ENCODE measurements at regions not wholly inside any gene's neighbourhood (a gene's known extent, or its start where the extent isn't known, plus 50 kb on each side); places are given as distances from the start of the nearest gene placed in this dataset.
"Not testable (repeated sequence)": the region's sequence is repeated elsewhere in the genome, so short reads cannot be mapped to it uniquely, and the experiment has no call there.

GRCh38 chr13:109275139-109275745 is 511.1 kb downstream of the IRS2 start:
- Histone ChIP-seq H3K4me3 (ENCODE audit: low read length) (no peak overlapping the region), H3K36me3 (ENCODE audit: insufficient read depth, low read length) (no peaks in the 10 kb centered on the region), H2AFZ (ENCODE audit: low read depth, low read length) (no peak overlapping the region), H3K4me1 (ENCODE audit: insufficient read depth, low read length) (peaks cover 17% of the 10 kb centered on the region), H3K27me3 (ENCODE audit: insufficient read depth, low read length) (no peaks in the 10 kb centered on the region), H3K9me3 (ENCODE audit: low read length) (no peaks in the 10 kb centered on the region)

- Histone ChIP-seq H2AFZ (ENCODE audit: low read depth, low read length) (no peak overlapping the region), H3K9me3 (ENCODE audit: low read length) (no peaks in the 10 kb centered on the region), H3K4me1 (ENCODE audit: insufficient read depth, low read length) (peaks cover 17% of the 10 kb centered on the region), H3K27me3 (ENCODE audit: insufficient read depth, low read length) (no peaks in the 10 kb centered on the region), H3K36me3 (ENCODE audit: insufficient read depth, low read length) (no peaks in the 10 kb centered on the region), H3K4me3 (ENCODE audit: low read length) (no peak overlapping the region)
These were observed 512.1 kb downstream of the IRS2 start for GRCh38 chr13:109274188-109274821.

DNA sequence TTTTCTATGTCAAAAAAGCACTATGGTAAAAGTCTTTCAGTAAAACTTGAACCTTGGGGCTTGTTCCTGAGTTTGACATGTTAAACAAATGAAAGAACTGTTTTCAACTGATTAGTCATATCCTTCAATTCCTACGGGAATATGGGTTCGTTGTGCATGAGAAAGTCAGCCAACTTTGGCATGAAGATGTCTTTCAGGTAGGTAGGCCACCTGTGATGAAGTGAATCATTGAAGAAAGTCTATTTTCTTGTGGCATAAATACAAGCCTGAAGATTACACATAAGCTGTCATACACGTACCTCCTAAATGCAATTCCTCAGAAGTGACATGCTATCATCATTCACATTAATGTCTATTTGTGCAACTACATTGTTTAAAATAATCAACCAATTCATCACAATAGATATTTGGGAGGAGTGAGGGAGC is 513.0 kb downstream of the IRS2 start:
- Histone ChIP-seq H3K36me3 (ENCODE audit: insufficient read depth, low read length) (no peaks in the 10 kb centered on the region), H3K27me3 (ENCODE audit: insufficient read depth, low read length) (no peaks in the 10 kb centered on the region), H3K4me1 (ENCODE audit: insufficient read depth, low read length) (peaks cover 17% of the 10 kb centered on the region), H3K9me3 (ENCODE audit: low read length) (no peaks in the 10 kb centered on the region), H3K4me3 (ENCODE audit: low read length) (no peak overlapping the region), H2AFZ (ENCODE audit: low read depth, low read length) (no peak overlapping the region)

- Histone ChIP-seq H3K4me1 (ENCODE audit: insufficient read depth, low read length) (peaks cover 17% of the 10 kb centered on the region), H2AFZ (ENCODE audit: low read depth, low read length) (no peak overlapping the region), H3K9me3 (ENCODE audit: low read length) (no peaks in the 10 kb centered on the region), H3K36me3 (ENCODE audit: insufficient read depth, low read length) (no peaks in the 10 kb centered on the region), H3K27me3 (ENCODE audit: insufficient read depth, low read length) (no peaks in the 10 kb centered on the region), H3K4me3 (ENCODE audit: low read length) (no peak overlapping the region)
These were observed 513.6 kb downstream of the IRS2 start for GRCh38 chr13:109272595-109273325.

DNA sequence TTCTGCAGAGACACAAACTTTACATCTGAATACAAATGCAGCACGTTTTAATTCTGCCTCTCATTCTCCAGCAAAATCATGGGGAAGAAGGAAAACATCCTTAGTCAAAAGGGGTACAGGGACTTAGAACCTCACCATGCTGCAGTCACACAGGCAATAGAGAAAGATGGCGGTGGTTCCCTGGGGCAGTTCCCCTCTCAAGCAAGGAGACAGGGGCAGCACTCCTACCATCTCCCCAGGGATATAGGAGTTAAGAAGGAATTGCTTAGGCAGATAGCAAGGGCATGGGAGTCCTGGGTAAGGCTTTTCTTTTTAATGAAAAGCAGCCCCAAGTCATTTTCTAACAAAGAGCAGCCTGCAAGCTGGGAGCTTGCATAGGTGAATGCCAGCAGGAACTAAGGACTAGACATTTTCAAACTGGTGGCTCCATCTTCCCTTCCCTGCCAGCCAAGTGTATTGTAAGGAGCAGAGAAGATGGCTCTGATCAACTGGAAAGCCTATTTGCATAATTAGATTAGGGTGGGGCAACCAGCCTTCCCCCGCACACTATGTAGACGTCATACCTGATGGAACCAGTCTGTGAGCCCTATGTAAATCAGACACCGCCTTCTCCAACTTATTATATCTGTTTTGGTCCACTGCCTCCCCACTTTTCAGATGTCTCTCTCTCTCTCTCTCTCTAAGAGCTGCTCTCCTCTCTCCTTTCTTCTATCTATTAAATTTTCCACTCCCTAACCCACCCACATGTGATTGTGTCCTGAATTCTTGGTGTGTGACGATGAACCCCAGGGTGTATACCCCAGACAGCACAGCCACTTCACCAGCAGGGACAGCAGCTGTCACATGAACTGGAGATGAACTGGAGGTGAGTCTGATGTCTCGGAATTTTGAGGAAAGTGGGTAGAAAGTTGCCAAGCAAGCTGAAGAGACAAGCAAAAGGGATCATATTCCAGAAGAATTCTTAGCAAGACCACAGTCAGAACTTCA is 514.5 kb downstream of the IRS2 start:
- Histone ChIP-seq H3K27me3 (ENCODE audit: insufficient read depth, low read length) (no peaks in the 10 kb centered on the region), H3K36me3 (ENCODE audit: insufficient read depth, low read length) (no peaks in the 10 kb centered on the region), H2AFZ (ENCODE audit: low read depth, low read length) (no peak overlapping the region), H3K4me1 (ENCODE audit: insufficient read depth, low read length) (peaks cover 17% of the 10 kb centered on the region), H3K9me3 (ENCODE audit: low read length) (no peaks in the 10 kb centered on the region), H3K4me3 (ENCODE audit: low read length) (no peak overlapping the region)

GRCh38 chr13:109271061-109271460 is 515.3 kb downstream of the IRS2 start:
- no peak overlapping the region for H3K4me3 ChIP-seq (ENCODE audit: low read length)
- H3K36me3 ChIP-seq (ENCODE audit: insufficient read depth, low read length): no peaks in the 10 kb centered on the region
- H2AFZ ChIP-seq (ENCODE audit: low read depth, low read length): no peak overlapping the region
- H3K27me3 ChIP-seq (ENCODE audit: insufficient read depth, low read length): no peaks in the 10 kb centered on the region
- H3K4me1 ChIP-seq (ENCODE audit: insufficient read depth, low read length): peaks cover 17% of the 10 kb centered on the region
- H3K9me3 ChIP-seq (ENCODE audit: low read length): no peaks in the 10 kb centered on the region

GRCh38 chr13:109269381-109269780 is 517.0 kb downstream of the IRS2 start:
- not testable (repeated sequence) for H3K9me3 ChIP-seq (ENCODE audit: low read length); H3K27me3 ChIP-seq (ENCODE audit: insufficient read depth, low read length); H3K4me3 ChIP-seq (ENCODE audit: low read length); H3K36me3 ChIP-seq (ENCODE audit: insufficient read depth, low read length); H2AFZ ChIP-seq (ENCODE audit: low read depth, low read length)
- peaks cover 12% of the 10 kb centered on the region for H3K4me1 ChIP-seq (ENCODE audit: insufficient read depth, low read length)

- H3K9me3 ChIP-seq (ENCODE audit: low read length); H3K4me1 ChIP-seq (ENCODE audit: insufficient read depth, low read length); H3K27me3 ChIP-seq (ENCODE audit: insufficient read depth, low read length); H3K4me3 ChIP-seq (ENCODE audit: low read length); H3K36me3 ChIP-seq (ENCODE audit: insufficient read depth, low read length); H2AFZ ChIP-seq (ENCODE audit: low read depth, low read length): not testable (repeated sequence)
These were observed 517.9 kb downstream of the IRS2 start for GRCh38 chr13:109268492-109268891.

DNA sequence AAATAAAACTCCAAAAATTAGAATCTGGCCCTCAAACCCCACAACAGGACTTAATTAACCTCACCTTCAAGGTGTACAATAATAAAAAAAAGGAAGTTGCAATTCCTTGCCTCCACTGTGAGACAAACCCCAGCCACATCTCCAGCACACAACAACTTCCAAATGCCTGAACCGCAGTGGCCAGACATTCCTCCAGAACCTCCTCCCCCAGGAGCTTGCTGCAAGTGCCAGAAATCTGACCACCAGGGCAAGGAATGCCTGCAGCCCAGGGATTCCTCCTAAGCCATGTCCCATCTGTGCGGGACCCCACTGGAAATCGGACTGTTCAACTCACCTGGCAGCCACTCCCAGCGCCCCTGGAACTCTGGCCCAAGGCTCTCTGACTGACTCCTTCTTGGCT is 519.0 kb downstream of the IRS2 start:
- not testable (repeated sequence) for H2AFZ ChIP-seq (ENCODE audit: low read depth, low read length); H3K4me3 ChIP-seq (ENCODE audit: low read length); H3K9me3 ChIP-seq (ENCODE audit: low read length); H3K36me3 ChIP-seq (ENCODE audit: insufficient read depth, low read length); H3K27me3 ChIP-seq (ENCODE audit: insufficient read depth, low read length); H3K4me1 ChIP-seq (ENCODE audit: insufficient read depth, low read length)

DNA sequence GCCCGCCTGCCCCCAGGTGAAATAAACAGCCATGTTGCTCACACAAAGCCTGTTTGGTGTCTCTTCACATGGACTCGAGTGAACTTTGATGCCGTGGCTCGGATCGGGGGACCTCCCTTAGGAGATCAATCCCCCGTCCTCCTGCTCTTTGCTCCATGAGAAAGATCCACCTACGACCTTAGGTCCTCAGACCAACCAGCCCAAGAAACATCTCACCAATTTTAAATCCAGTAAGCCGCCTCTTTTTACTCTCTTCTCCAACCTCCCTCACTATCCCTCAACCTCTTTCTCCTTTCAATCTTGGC is 521.0 kb downstream of the IRS2 start:
- H3K4me1 ChIP-seq (ENCODE audit: insufficient read depth, low read length); H2AFZ ChIP-seq (ENCODE audit: low read depth, low read length): not testable (repeated sequence)

GRCh38 chr13:109264603-109265437 is 521.6 kb downstream of the IRS2 start:
- not testable (repeated sequence) for H3K36me3 ChIP-seq (ENCODE audit: insufficient read depth, low read length); H3K4me3 ChIP-seq (ENCODE audit: low read length); H3K27me3 ChIP-seq (ENCODE audit: insufficient read depth, low read length); H3K4me1 ChIP-seq (ENCODE audit: insufficient read depth, low read length); H2AFZ ChIP-seq (ENCODE audit: low read depth, low read length); H3K9me3 ChIP-seq (ENCODE audit: low read length)

More for the DNA sequence above, 521.0 kb downstream of the IRS2 start:
- H3K4me3 ChIP-seq (ENCODE audit: low read length); H3K36me3 ChIP-seq (ENCODE audit: insufficient read depth, low read length); H3K9me3 ChIP-seq (ENCODE audit: low read length); H3K27me3 ChIP-seq (ENCODE audit: insufficient read depth, low read length): not testable (repeated sequence)

DNA sequence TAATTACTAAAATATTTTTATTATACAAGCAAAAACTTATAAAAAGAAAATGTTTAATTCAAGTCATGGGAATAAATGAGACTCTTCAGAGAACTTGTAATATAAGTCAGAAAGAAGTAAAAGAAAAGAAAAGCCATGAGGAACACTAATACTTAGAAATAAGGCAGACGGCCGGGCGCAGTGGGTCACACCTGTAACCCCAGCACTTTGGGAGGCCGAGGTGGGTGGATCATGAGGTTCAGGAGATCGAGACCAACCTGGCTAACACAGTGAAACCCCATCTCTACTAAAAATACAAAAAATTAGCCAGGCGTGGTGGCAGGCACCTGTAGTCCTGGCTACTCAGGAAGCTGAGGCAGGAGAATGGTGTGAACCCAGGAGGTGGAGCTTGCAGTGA is 528.6 kb downstream of the IRS2 start:
- H3K27me3 ChIP-seq (ENCODE audit: insufficient read depth, low read length); H3K9me3 ChIP-seq (ENCODE audit: low read length); H2AFZ ChIP-seq (ENCODE audit: low read depth, low read length); H3K36me3 ChIP-seq (ENCODE audit: insufficient read depth, low read length); H3K4me3 ChIP-seq (ENCODE audit: low read length): not testable (repeated sequence)
- peaks cover 14% of the 10 kb centered on the region for H3K4me1 ChIP-seq (ENCODE audit: insufficient read depth, low read length)
